Mucosa of stomach (tissue), 1 donor: ENCODE measurements at regions not wholly inside any gene's neighbourhood (a gene's known extent, or its start where the extent isn't known, plus 50 kb on each side); places are given as distances from the start of the nearest gene placed in this dataset.
"Not testable (repeated sequence)": the region's sequence is repeated elsewhere in the genome, so short reads cannot be mapped to it uniquely, and the experiment has no call there.

Source experiments
- H3K27me3 ChIP-seq: one replicate; pipeline ENCODE4 v1.7.0; 2013; ENCODE audit warnings: mild to moderate bottlenecking, low read length; ENCODE audit not compliant: control insufficient read depth, insufficient read depth
- H3K36me3 ChIP-seq: one replicate; pipeline ENCODE4 v1.7.0; 2013; ENCODE audit warnings: low read length; ENCODE audit not compliant: control insufficient read depth, insufficient read depth
- H3K4me1 ChIP-seq: one replicate; pipeline ENCODE4 v1.7.0; 2013; ENCODE audit warnings: mild to moderate bottlenecking, low read length; ENCODE audit not compliant: control insufficient read depth, insufficient read depth
- H3K4me3 ChIP-seq: one replicate; pipeline ENCODE4 v1.7.0; 2013; ENCODE audit warnings: low read length
- H3K9ac ChIP-seq: one replicate; pipeline ENCODE4 v1.7.0; 2013; ENCODE audit warnings: mild to moderate bottlenecking, low read length, moderate library complexity
- H3K9me3 ChIP-seq: one replicate; pipeline ENCODE4 v1.7.0; 2013; ENCODE audit warnings: mild to moderate bottlenecking, low read length, moderate library complexity; ENCODE audit not compliant: control insufficient read depth
- donor health status: Pancreatic carcinoma.

GRCh38 chr7:91567081-91568012 is 303.1 kb downstream of the FZD1 start:
- H3K4me3 ChIP-seq: no peak overlapping the region
- no peaks in the 10 kb centered on the region for H3K36me3 ChIP-seq
- H3K9ac ChIP-seq: no peak overlapping the region
- H3K27me3 ChIP-seq: no peaks in the 10 kb centered on the region
- no peaks in the 10 kb centered on the region for H3K9me3 ChIP-seq
- H3K4me1 ChIP-seq: no peaks in the 10 kb centered on the region

GRCh38 chr7:91568138-91568537 is 303.9 kb downstream of the FZD1 start:
- Histone ChIP-seq H3K4me3 (no peak overlapping the region), H3K4me1 (no peaks in the 10 kb centered on the region), H3K9me3 (no peaks in the 10 kb centered on the region), H3K9ac (no peak overlapping the region), H3K36me3 (no peaks in the 10 kb centered on the region), H3K27me3 (no peaks in the 10 kb centered on the region)

GRCh38 chr7:91569728-91570457 is 305.7 kb downstream of the FZD1 start:
- no peak overlapping the region for H3K4me3 ChIP-seq
- no peaks in the 10 kb centered on the region for H3K4me1 ChIP-seq
- H3K27me3 ChIP-seq: no peaks in the 10 kb centered on the region
- H3K9ac ChIP-seq: no peak overlapping the region
- H3K36me3 ChIP-seq: no peaks in the 10 kb centered on the region
- H3K9me3 ChIP-seq: no peaks in the 10 kb centered on the region

GRCh38 chr7:91570560-91570959 is 306.3 kb downstream of the FZD1 start:
- no peak overlapping the region for H3K9ac ChIP-seq
- no peaks in the 10 kb centered on the region for H3K27me3 ChIP-seq
- no peaks in the 10 kb centered on the region for H3K9me3 ChIP-seq
- no peak overlapping the region for H3K4me3 ChIP-seq
- no peaks in the 10 kb centered on the region for H3K36me3 ChIP-seq
- H3K4me1 ChIP-seq: no peaks in the 10 kb centered on the region

- Histone ChIP-seq H3K9ac (no peak overlapping the region), H3K27me3 (no peaks in the 10 kb centered on the region), H3K9me3 (no peaks in the 10 kb centered on the region), H3K36me3 (no peaks in the 10 kb centered on the region), H3K4me1 (no peaks in the 10 kb centered on the region), H3K4me3 (no peak overlapping the region)
Measured at GRCh38 chr7:91571601-91572000, 307.4 kb downstream of the FZD1 start.

- Histone ChIP-seq H3K4me3 (no peak overlapping the region), H3K27me3 (no peaks in the 10 kb centered on the region), H3K9ac (no peak overlapping the region), H3K9me3 (no peaks in the 10 kb centered on the region), H3K4me1 (no peaks in the 10 kb centered on the region), H3K36me3 (no peaks in the 10 kb centered on the region)
Measured at GRCh38 chr7:91573405-91573804, 307.1 kb downstream of the MTERF1 start.

GRCh38 chr7:91576459-91576858 is 304.0 kb downstream of the MTERF1 start:
- H3K4me3 ChIP-seq, H3K27me3 ChIP-seq, H3K36me3 ChIP-seq, H3K4me1 ChIP-seq, H3K9me3 ChIP-seq, H3K9ac ChIP-seq: not testable (repeated sequence)

GRCh38 chr7:91579837-91580236 is 300.7 kb downstream of the MTERF1 start:
- Histone ChIP-seq H3K9ac (no peak overlapping the region), H3K4me3 (no peak overlapping the region), H3K27me3 (no peaks in the 10 kb centered on the region), H3K36me3 (no peaks in the 10 kb centered on the region), H3K4me1 (no peaks in the 10 kb centered on the region), H3K9me3 (no peaks in the 10 kb centered on the region)

- Histone ChIP-seq H3K9ac (no peak overlapping the region), H3K4me1 (no peaks in the 10 kb centered on the region), H3K9me3 (no peaks in the 10 kb centered on the region), H3K4me3 (no peak overlapping the region), H3K27me3 (no peaks in the 10 kb centered on the region), H3K36me3 (no peaks in the 10 kb centered on the region)
Measured at GRCh38 chr7:91582799-91583477, 297.6 kb downstream of the MTERF1 start.

GRCh38 chr7:91596287-91596686 is 284.2 kb downstream of the MTERF1 start:
- no peaks in the 10 kb centered on the region for H3K27me3 ChIP-seq
- H3K4me1 ChIP-seq: no peaks in the 10 kb centered on the region
- H3K9me3 ChIP-seq: no peaks in the 10 kb centered on the region
- H3K9ac ChIP-seq: no peak overlapping the region
- no peaks in the 10 kb centered on the region for H3K36me3 ChIP-seq
- no peak overlapping the region for H3K4me3 ChIP-seq

- Histone ChIP-seq H3K36me3 (no peaks in the 10 kb centered on the region), H3K4me1 (no peaks in the 10 kb centered on the region), H3K9ac (no peak overlapping the region), H3K27me3 (no peaks in the 10 kb centered on the region), H3K9me3 (no peaks in the 10 kb centered on the region), H3K4me3 (no peak overlapping the region)
Measured at GRCh38 chr7:91598791-91599190, 281.7 kb downstream of the MTERF1 start.

GRCh38 chr7:91600112-91600511 is 280.4 kb downstream of the MTERF1 start:
- H3K27me3 ChIP-seq: no peaks in the 10 kb centered on the region
- H3K9ac ChIP-seq: no peak overlapping the region
- no peaks in the 10 kb centered on the region for H3K36me3 ChIP-seq
- no peaks in the 10 kb centered on the region for H3K4me1 ChIP-seq
- no peaks in the 10 kb centered on the region for H3K9me3 ChIP-seq
- H3K4me3 ChIP-seq: no peak overlapping the region
